Trophoblast cell (in vitro differentiated cells and primary cell): ENCODE measurements at regions not wholly inside any gene's neighbourhood (a gene's known extent, or its start where the extent isn't known, plus 50 kb on each side); places are given as distances from the start of the nearest gene placed in this dataset.

Experiments
- DNase-seq, 2 donors: peaks; one replicate each; pipeline ENCODE4 v3.0.0-alpha.2; 2016
- H2AFZ ChIP-seq: 2 replicates; pipeline ENCODE4 v1.6.1; 2013; ENCODE audit warnings: low read length, moderate library complexity, mild to moderate bottlenecking; ENCODE audit not compliant: insufficient read depth, poor library complexity
- H2AK5ac ChIP-seq: 2 replicates; pipeline ENCODE4 v1.6.1; 2013; ENCODE audit warnings: mild to moderate bottlenecking, low read length
- H2BK120ac ChIP-seq: 2 replicates; pipeline ENCODE4 v1.6.1; 2013; ENCODE audit warnings: low read length, mild to moderate bottlenecking, moderate library complexity; ENCODE audit not compliant: insufficient read depth, poor library complexity
- H2BK12ac ChIP-seq: 2 replicates; pipeline ENCODE4 v1.6.1; 2013; ENCODE audit warnings: mild to moderate bottlenecking, low read length, moderate library complexity
- H2BK5ac ChIP-seq: 2 replicates; pipeline ENCODE4 v1.6.1; 2013; ENCODE audit warnings: low read length, low read depth, moderate library complexity, mild to moderate bottlenecking; ENCODE audit not compliant: poor library complexity
- H3K14ac ChIP-seq: 2 replicates; pipeline ENCODE4 v1.6.1; 2013; ENCODE audit warnings: mild to moderate bottlenecking, low read length
- H3K18ac ChIP-seq: 2 replicates; pipeline ENCODE4 v1.6.1; 2013; ENCODE audit warnings: mild to moderate bottlenecking, low read length
- H3K23ac ChIP-seq: 2 replicates; pipeline ENCODE4 v1.6.1; 2013; ENCODE audit warnings: low read length
- H3K27ac ChIP-seq: 2 replicates; pipeline ENCODE4 v1.5.1; 2013; ENCODE audit warnings: low read depth, mild to moderate bottlenecking, inconsistent platforms, low read length, moderate library complexity
- H3K27me3 ChIP-seq: 2 replicates; pipeline ENCODE4 v1.6.1; 2013; ENCODE audit warnings: inconsistent platforms, mild to moderate bottlenecking, low read length, moderate library complexity; ENCODE audit not compliant: insufficient read depth
- H3K36me3 ChIP-seq, 2 experiments: 1 replicate in 1 of 2; 2 replicates in 1 of 2; pipeline ENCODE4 v1.6.1; 2013; ENCODE audit warnings: low read length in 2 of 2, mild to moderate bottlenecking in 2 of 2, moderate library complexity in 1 of 2; ENCODE audit not compliant: insufficient read depth in 2 of 2, control insufficient read depth in 1 of 2
- H3K4ac ChIP-seq: 2 replicates; pipeline ENCODE4 v1.6.1; 2013; ENCODE audit warnings: low read depth, mild to moderate bottlenecking, low read length, moderate library complexity
- H3K4me1 ChIP-seq, 2 experiments: 1 replicate in 1 of 2; 2 replicates in 1 of 2; pipeline ENCODE4 v1.6.1; 2013; ENCODE audit warnings: low read length in 2 of 2, mild to moderate bottlenecking in 2 of 2, moderate library complexity in 1 of 2; ENCODE audit not compliant: insufficient read depth in 2 of 2, control insufficient read depth in 1 of 2
- H3K4me2 ChIP-seq: 2 replicates; pipeline ENCODE4 v1.6.1; 2013; ENCODE audit warnings: inconsistent platforms, mild to moderate bottlenecking, low read length, moderate library complexity
- H3K4me3 ChIP-seq: 2 replicates; pipeline ENCODE4 v1.5.1; 2013; ENCODE audit warnings: mild to moderate bottlenecking, low read depth, low read length, inconsistent platforms
- H3K79me1 ChIP-seq: one replicate; pipeline ENCODE4 v1.6.1; 2013; ENCODE audit warnings: low read length
- H3K79me2 ChIP-seq: 2 replicates; pipeline ENCODE4 v1.6.1; 2013; ENCODE audit warnings: low read length, mild to moderate bottlenecking; ENCODE audit not compliant: control insufficient read depth, insufficient read depth, poor library complexity
- H3K9ac ChIP-seq: 2 replicates; pipeline ENCODE4 v1.6.1; 2013; ENCODE audit warnings: mild to moderate bottlenecking, low read length
- H3K9me3 ChIP-seq: 2 replicates; pipeline ENCODE4 v1.6.1; 2013; ENCODE audit warnings: low read depth, mild to moderate bottlenecking, control low read depth, inconsistent platforms, low read length; ENCODE audit not compliant: insufficient read depth
- H4K12ac ChIP-seq: 2 replicates; pipeline ENCODE4 v1.6.1; 2013; ENCODE audit warnings: low read depth, mild to moderate bottlenecking, low read length, moderate library complexity
- H4K8ac ChIP-seq: 2 replicates; pipeline ENCODE4 v1.6.1; 2013; ENCODE audit warnings: low read depth, mild to moderate bottlenecking, low read length, moderate library complexity
- H4K91ac ChIP-seq: one replicate; pipeline ENCODE4 v1.6.1; 2013; ENCODE audit warnings: low read depth, mild to moderate bottlenecking, low read length, moderate library complexity
- WGBS: extraction: QIAGEN DNeasy Blood & Tissue Kit; methylation state at CpG from one replicate; pipeline ENCODE4 v1.1.7; 2013; ENCODE audit warnings: missing lambda C conversion rate; ENCODE audit not compliant: insufficient read length, insufficient coverage; ENCODE audit errors: extremely low coverage; 5-methylcytosine and 5-hydroxymethylcytosine counted together

DNA sequence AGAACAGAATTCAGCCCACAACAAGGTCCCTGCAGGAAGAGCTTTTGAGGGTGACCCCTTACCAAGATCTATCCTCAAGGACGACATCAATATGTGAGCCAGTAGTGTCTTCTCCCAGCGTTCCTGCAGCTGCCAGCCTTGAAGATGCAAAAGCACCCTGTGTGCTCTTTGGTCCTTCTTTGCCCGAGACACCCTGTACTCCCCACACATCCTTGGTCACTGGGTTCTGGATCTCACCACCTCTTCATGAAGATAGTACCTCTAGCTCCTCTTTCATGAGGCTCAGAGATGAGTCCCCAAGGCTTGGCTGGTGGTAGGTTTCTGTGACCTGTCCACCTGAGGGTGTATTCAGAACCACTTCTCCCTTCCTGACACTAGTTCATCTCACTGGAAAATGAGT is 259.6 kb upstream of the FOXQ1 start:
- no peak for DNase-seq
- no peaks in the 10 kb centered on the region for H3K79me2 ChIP-seq
- H2BK12ac ChIP-seq: no peak overlapping the region
- no peak overlapping the region for H2AK5ac ChIP-seq
- H3K9ac ChIP-seq: no peak overlapping the region
- peaks cover 0 to 2% of the 10 kb centered on the region in 2 experiments for H3K4me1 ChIP-seq
- no peak overlapping the region for H2BK120ac ChIP-seq
- H3K27ac ChIP-seq: no peak overlapping the region
- H4K8ac ChIP-seq: no peak overlapping the region
- H4K12ac ChIP-seq: no peak overlapping the region
- H3K4me2 ChIP-seq: no peak overlapping the region
- H3K9me3 ChIP-seq: peaks cover 4% of the 10 kb centered on the region
- WGBS: no CpG with 5 or more reads among the region's 3 CpGs
- H4K91ac ChIP-seq: no peak overlapping the region
- no peaks in the 10 kb centered on the region for H3K36me3 ChIP-seq
- H3K4ac ChIP-seq: no peak overlapping the region
- no peaks in the 10 kb centered on the region for H3K27me3 ChIP-seq
- H2AFZ ChIP-seq: no peak overlapping the region
- no peak overlapping the region for H3K23ac ChIP-seq
- H3K18ac ChIP-seq: no peak overlapping the region
- H3K4me3 ChIP-seq: no peak overlapping the region
- no peaks in the 10 kb centered on the region for H3K79me1 ChIP-seq
- H3K14ac ChIP-seq: no peak overlapping the region
- H2BK5ac ChIP-seq: no peak overlapping the region

DNA sequence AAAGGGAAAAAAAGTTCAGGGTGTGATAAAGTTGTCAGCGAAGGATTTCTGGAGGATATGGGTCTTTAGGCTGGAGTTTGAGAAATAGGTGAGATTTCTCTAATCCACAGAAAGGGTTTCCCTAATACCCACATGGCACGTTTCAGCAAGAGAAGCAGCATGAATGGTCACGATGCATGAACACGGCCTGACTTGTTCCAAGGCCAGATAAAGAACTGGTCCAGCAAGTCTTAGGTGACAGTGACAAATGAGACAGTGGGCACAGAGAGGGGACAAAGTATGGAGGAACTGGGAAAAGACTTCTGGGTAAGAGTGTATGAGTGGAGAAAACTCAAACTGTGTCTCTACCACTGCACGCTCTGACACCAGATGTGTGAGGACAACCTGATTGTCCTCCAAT is 262.0 kb upstream of the FOXQ1 start:
- H3K4ac ChIP-seq: no peak overlapping the region
- no peak overlapping the region for H2BK5ac ChIP-seq
- H4K91ac ChIP-seq: no peak overlapping the region
- H2BK12ac ChIP-seq: no peak overlapping the region
- no peak overlapping the region for H3K18ac ChIP-seq
- no peak overlapping the region for H2AFZ ChIP-seq
- no peak overlapping the region for H3K14ac ChIP-seq
- WGBS: no CpG with 5 or more reads among the region's 5 CpGs
- H3K4me1 ChIP-seq: peaks cover 0 to 2% of the 10 kb centered on the region in 2 experiments
- H4K12ac ChIP-seq: no peak overlapping the region
- H3K4me2 ChIP-seq: no peak overlapping the region
- H3K27ac ChIP-seq: no peak overlapping the region
- H3K4me3 ChIP-seq: no peak overlapping the region
- H3K27me3 ChIP-seq: no peaks in the 10 kb centered on the region
- H3K9me3 ChIP-seq: peaks cover 4% of the 10 kb centered on the region
- H3K23ac ChIP-seq: no peak overlapping the region
- H3K9ac ChIP-seq: no peak overlapping the region
- no peak overlapping the region for H2BK120ac ChIP-seq
- peak in 1 of 2 donors; percentile 47 for DNase-seq
- no peak overlapping the region for H2AK5ac ChIP-seq
- H3K79me1 ChIP-seq: no peaks in the 10 kb centered on the region
- H3K36me3 ChIP-seq: no peaks in the 10 kb centered on the region
- H4K8ac ChIP-seq: no peak overlapping the region
- H3K79me2 ChIP-seq: no peaks in the 10 kb centered on the region

DNA sequence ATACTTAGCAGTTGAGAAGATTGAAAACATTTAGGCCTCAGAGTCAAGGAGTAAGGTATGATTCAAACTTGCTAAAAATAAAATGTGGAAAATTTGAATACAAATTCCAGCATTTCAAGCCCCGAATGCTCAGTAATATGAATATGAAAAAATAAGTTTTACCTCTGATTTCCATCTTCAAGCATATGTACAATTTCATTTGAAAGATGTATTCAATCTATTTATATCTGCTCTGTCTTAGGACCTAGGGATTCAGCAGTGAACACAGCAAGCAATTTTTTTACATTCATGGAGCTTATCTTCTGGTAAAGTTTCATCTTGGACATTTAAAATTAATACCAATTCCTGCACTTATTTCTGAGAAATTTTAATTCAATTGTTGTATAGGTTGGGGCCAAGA is 262.7 kb upstream of the FOXQ1 start:
- H3K14ac ChIP-seq: no peak overlapping the region
- H3K27me3 ChIP-seq: no peaks in the 10 kb centered on the region
- H3K9me3 ChIP-seq: peaks cover 2% of the 10 kb centered on the region
- DNase-seq: no peak
- no peak overlapping the region for H3K18ac ChIP-seq
- H4K8ac ChIP-seq: no peak overlapping the region
- H3K36me3 ChIP-seq: no peaks in the 10 kb centered on the region
- no peak overlapping the region for H2BK12ac ChIP-seq
- WGBS: no CpG with 5 or more reads among the region's 1 CpG
- no peak overlapping the region for H3K9ac ChIP-seq
- H2BK5ac ChIP-seq: no peak overlapping the region
- H3K79me1 ChIP-seq: no peaks in the 10 kb centered on the region
- H3K4me1 ChIP-seq: peaks cover 0 to 2% of the 10 kb centered on the region in 2 experiments
- no peak overlapping the region for H3K4ac ChIP-seq
- H4K91ac ChIP-seq: no peak overlapping the region
- H3K4me3 ChIP-seq: no peak overlapping the region
- no peak overlapping the region for H2AFZ ChIP-seq
- no peak overlapping the region for H2AK5ac ChIP-seq
- H2BK120ac ChIP-seq: no peak overlapping the region
- H4K12ac ChIP-seq: no peak overlapping the region
- no peaks in the 10 kb centered on the region for H3K79me2 ChIP-seq
- H3K23ac ChIP-seq: no peak overlapping the region
- no peak overlapping the region for H3K27ac ChIP-seq
- H3K4me2 ChIP-seq: no peak overlapping the region

DNA sequence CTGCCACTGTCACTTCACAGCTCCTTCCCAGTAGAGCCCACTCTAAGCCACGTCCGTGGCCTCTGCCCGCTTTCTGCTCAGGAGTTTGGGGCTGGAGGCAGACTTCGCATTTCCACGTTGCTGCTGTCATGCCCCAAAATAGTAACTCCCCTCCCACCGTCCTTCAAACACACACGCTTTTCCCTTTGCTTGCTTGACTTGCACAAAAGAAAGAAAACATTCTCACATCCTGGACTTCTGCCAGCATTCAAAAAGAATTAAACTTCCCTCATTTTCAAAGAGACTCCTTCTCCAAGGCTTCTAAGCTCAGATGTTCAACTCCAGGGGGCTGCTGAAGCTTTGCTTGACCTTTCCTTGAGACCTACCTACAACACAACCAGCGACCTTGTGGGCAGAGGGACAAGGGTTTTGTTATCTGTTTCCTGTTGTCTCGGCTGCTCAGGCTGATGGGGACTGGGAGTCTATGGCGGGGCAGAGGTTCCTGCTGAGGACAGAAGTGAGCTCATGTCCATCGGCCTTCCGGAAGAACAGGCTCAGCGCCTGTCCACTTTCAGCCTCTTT is 263.8 kb upstream of the FOXQ1 start:
- Histone ChIP-seq H2BK12ac (no peak overlapping the region), H3K4me1 (peaks cover 0 to 2% of the 10 kb centered on the region in 2 experiments), H3K9me3 (peaks cover 2% of the 10 kb centered on the region), H2AK5ac (no peak overlapping the region), H3K9ac (no peak overlapping the region), H3K36me3 (no peaks in the 10 kb centered on the region), H3K4ac (no peak overlapping the region), H3K79me2 (no peaks in the 10 kb centered on the region), H3K18ac (no peak overlapping the region), H3K27me3 (no peaks in the 10 kb centered on the region), H3K79me1 (no peaks in the 10 kb centered on the region), H2AFZ (no peak overlapping the region), H3K4me3 (no peak overlapping the region), H4K91ac (no peak overlapping the region), H3K14ac (no peak overlapping the region), H3K27ac (no peak overlapping the region), H4K8ac (no peak overlapping the region), H4K12ac (no peak overlapping the region), H2BK5ac (no peak overlapping the region), H3K23ac (no peak overlapping the region), H3K4me2 (no peak overlapping the region), H2BK120ac (no peak overlapping the region)
- no peak for DNase-seq
- WGBS: no CpG with 5 or more reads among the region's 13 CpGs
